IMR-90 (cell line): ENCODE measurements at regions not wholly inside any gene's neighbourhood (a gene's known extent, or its start where the extent isn't known, plus 50 kb on each side); places are given as distances from the start of the nearest gene placed in this dataset.

Experiments
- ATAC-seq: fragments of 200-7000 bp; cut with Tn5 transposase; 2 replicates; pipeline ENCODE4 v1.9.1; 2020; ENCODE audit warnings: low read depth, mild to moderate bottlenecking, moderate library complexity
- BruUV-seq: library from RNA; stranded (reverse); fragments of 400-500 nt; replicated peaks from 2 replicates; lab custom pipeline; 2021; lab: Mats Ljungman, UMichigan
- CTCF ChIA-PET: fragments of 300-600 bp; formaldehyde crosslinking; extraction: SDS; loops from one replicate; lab custom pipeline; 2021; ENCODE audit warnings: antibody characterized with exemption; lab: Yijun Ruan, JAX
- POLR2A ChIA-PET: fragments of 300-600 bp; sonication (Branson Sonifier 250); formaldehyde crosslinking; loops from one replicate; lab custom pipeline; 2022; ENCODE audit warnings: antibody characterized with exemption; ENCODE audit not compliant: unreplicated experiment; lab: Charles Lee
- DNase-seq: peaks from one replicate; pipeline ENCODE4 v3.0.0; 2013
- H2AFZ ChIP-seq: replicated peaks from 2 replicates; pipeline ENCODE3; 2013; ENCODE audit warnings: low read length, mild to moderate bottlenecking; ENCODE audit not compliant: poor library complexity
- H2AK5ac ChIP-seq: 2 replicates; pipeline ENCODE4 v1.6.1; 2013; ENCODE audit warnings: low read depth, low read length, inconsistent platforms
- H2AK9ac ChIP-seq: replicated peaks from 2 replicates; pipeline ENCODE3; 2013; ENCODE audit warnings: mild to moderate bottlenecking, low read depth, low read length, moderate library complexity; ENCODE audit not compliant: poor library complexity
- H2BK120ac ChIP-seq: 2 replicates; pipeline ENCODE4 v1.6.1; 2013; ENCODE audit warnings: low read depth, low read length, inconsistent platforms
- H2BK15ac ChIP-seq: 3 replicates; pipeline ENCODE4 v1.6.1; 2013; ENCODE audit warnings: low read depth, low read length, inconsistent platforms
- H2BK20ac ChIP-seq: 2 replicates; pipeline ENCODE4 v1.6.1; 2013; ENCODE audit warnings: low read depth, mild to moderate bottlenecking, inconsistent platforms, low read length, moderate library complexity
- H2BK5ac ChIP-seq: 2 replicates; pipeline ENCODE4 v1.6.1; 2013; ENCODE audit warnings: mild to moderate bottlenecking, low read depth, low read length, inconsistent platforms; ENCODE audit not compliant: poor library complexity, severe bottlenecking
- H3K14ac ChIP-seq: replicated peaks from 2 replicates; pipeline ENCODE4 v1.6.1; 2013; ENCODE audit warnings: low read depth, low read length, inconsistent platforms
- H3K18ac ChIP-seq: 2 replicates; pipeline ENCODE4 v1.6.1; 2013; ENCODE audit warnings: low read depth, low read length, control low read depth
- H3K23ac ChIP-seq: 2 replicates; pipeline ENCODE4 v1.6.1; 2013; ENCODE audit warnings: low read depth, low read length, inconsistent platforms
- H3K27ac ChIP-seq: 2 replicates; pipeline ENCODE4 v1.5.1; 2013; ENCODE audit warnings: mild to moderate bottlenecking, control low read depth, low read length; ENCODE audit not compliant: insufficient read depth
- H3K27me3 ChIP-seq: 2 replicates; pipeline ENCODE4 v1.6.1; 2013; ENCODE audit warnings: low read length; ENCODE audit not compliant: control insufficient read depth, insufficient read depth
- H3K36me3 ChIP-seq: 2 replicates; pipeline ENCODE4 v1.6.1; 2013; ENCODE audit warnings: low read length, mixed read lengths; ENCODE audit not compliant: control insufficient read depth, insufficient read depth
- H3K4ac ChIP-seq: 2 replicates; pipeline ENCODE4 v1.6.1; 2013; ENCODE audit warnings: low read depth, low read length, inconsistent platforms
- H3K4me1 ChIP-seq: 2 replicates; pipeline ENCODE4 v1.6.1; 2013; ENCODE audit warnings: low read length, mixed read lengths; ENCODE audit not compliant: control insufficient read depth, insufficient read depth
- H3K4me2 ChIP-seq: 2 replicates; pipeline ENCODE4 v1.6.1; 2013; ENCODE audit warnings: low read depth, mild to moderate bottlenecking, control low read depth, low read length, moderate library complexity
- H3K4me3 ChIP-seq: 2 replicates; pipeline ENCODE4 v1.5.1; 2013; ENCODE audit warnings: low read depth, mild to moderate bottlenecking, control low read depth, low read length, moderate library complexity; ENCODE audit not compliant: insufficient read depth
- H3K56ac ChIP-seq: 2 replicates; pipeline ENCODE4 v1.6.1; 2013; ENCODE audit warnings: low read length, inconsistent platforms; ENCODE audit not compliant: insufficient read depth; ENCODE audit errors: extremely low read depth
- H3K79me1 ChIP-seq, 2 experiments: 2 replicates each; pipeline ENCODE4 v1.6.1; 2013; ENCODE audit warnings: low read length in 2 of 2, inconsistent platforms in 1 of 2, low read depth in 1 of 2
- H3K9ac ChIP-seq: 2 replicates; pipeline ENCODE4 v1.6.1; 2013; ENCODE audit warnings: low read depth, low read length, control low read depth
- H3K9me1 ChIP-seq: 2 replicates; pipeline ENCODE4 v1.6.1; 2013; ENCODE audit warnings: low read length, inconsistent platforms; ENCODE audit not compliant: insufficient read depth
- H3K9me3 ChIP-seq: 2 replicates; pipeline ENCODE4 v1.6.1; 2013; ENCODE audit warnings: low read length; ENCODE audit not compliant: control insufficient read depth, insufficient read depth
- H4K20me1 ChIP-seq: 2 replicates; pipeline ENCODE4 v1.6.1; 2013; ENCODE audit warnings: low read length, inconsistent platforms; ENCODE audit not compliant: insufficient read depth
- H4K5ac ChIP-seq: 2 replicates; pipeline ENCODE4 v1.6.1; 2013; ENCODE audit warnings: mild to moderate bottlenecking, low read depth, low read length, control low read depth
- H4K8ac ChIP-seq, 2 experiments: 2 replicates each; pipeline ENCODE4 v1.6.1; 2013; ENCODE audit warnings: low read depth in 2 of 2, low read length in 2 of 2, control low read depth in 1 of 2, inconsistent platforms in 1 of 2
- H4K91ac ChIP-seq: 2 replicates; pipeline ENCODE4 v1.6.1; 2013; ENCODE audit warnings: low read depth, low read length, inconsistent platforms; ENCODE audit not compliant: insufficient read depth
- BHLHE40 ChIP-seq: fragments of 150-350 bp; IDR thresholded peaks from 2 replicates; pipeline ENCODE4 v1.6.1; 2016; ENCODE audit warnings: mild to moderate bottlenecking, low read depth, low read length
- CEBPB ChIP-seq: IDR thresholded peaks from 2 replicates; pipeline ENCODE4 v1.6.1; 2012; ENCODE audit warnings: low read depth, low read length, improper control_type of control experiment
- CHD1 ChIP-seq: IDR thresholded peaks from 2 replicates; pipeline ENCODE4 v1.6.1; 2012; ENCODE audit warnings: low read depth, low read length, improper control_type of control experiment
- CTCF ChIP-seq: conservative IDR thresholded peaks from 2 replicates; pipeline ENCODE4 v1.5.1; 2012; ENCODE audit warnings: mild to moderate bottlenecking, low read depth, low read length, improper control_type of control experiment
- ELK1 ChIP-seq: fragments of 150-350 bp; IDR thresholded peaks from 2 replicates; pipeline ENCODE4 v1.6.1; 2016; ENCODE audit warnings: low read depth, mild to moderate bottlenecking, low read length, moderate library complexity, borderline replicate concordance
- FOS ChIP-seq: fragments of 150-350 bp; IDR thresholded peaks from 2 replicates; pipeline ENCODE4 v1.6.1; 2016; ENCODE audit warnings: low read depth, low read length
- MAFK ChIP-seq: IDR thresholded peaks from 2 replicates; pipeline ENCODE4 v1.6.1; 2012; ENCODE audit warnings: low read depth, low read length, improper control_type of control experiment
- MAZ ChIP-seq: IDR thresholded peaks from 2 replicates; pipeline ENCODE4 v1.6.1; 2012; ENCODE audit warnings: low read depth, mild to moderate bottlenecking, low read length, improper control_type of control experiment, moderate library complexity, borderline replicate concordance
- MXI1 ChIP-seq: IDR thresholded peaks from 2 replicates; pipeline ENCODE4 v1.6.1; 2012; ENCODE audit warnings: low read depth, mild to moderate bottlenecking, low read length, moderate library complexity, borderline replicate concordance
- NFE2L2 ChIP-seq: fragments of 150-350 bp; IDR thresholded peaks from 2 replicates; pipeline ENCODE4 v1.6.1; 2016; ENCODE audit warnings: low read depth, mild to moderate bottlenecking, low read length
- RCOR1 ChIP-seq: IDR thresholded peaks from 2 replicates; pipeline ENCODE4 v1.6.1; 2012; ENCODE audit warnings: mild to moderate bottlenecking, low read length, improper control_type of control experiment; ENCODE audit not compliant: insufficient replicate concordance
- RFX5 ChIP-seq: IDR thresholded peaks from 2 replicates; pipeline ENCODE4 v1.8.0; 2012; ENCODE audit warnings: low read depth, mild to moderate bottlenecking, low read length, moderate library complexity
- SMC3 ChIP-seq: fragments of 150-350 bp; IDR thresholded peaks from 2 replicates; pipeline ENCODE4 v1.6.1; 2016; ENCODE audit warnings: low read depth, mild to moderate bottlenecking, antibody characterized with exemption, low read length, moderate library complexity
- USF2 ChIP-seq: fragments of 150-350 bp; IDR thresholded peaks from 2 replicates; pipeline ENCODE4 v1.6.1; 2017; ENCODE audit warnings: mild to moderate bottlenecking, antibody characterized with exemption, low read length, low read depth
- WGBS, 2 experiments: methylation state at CpG; one replicate each; pipeline versions ENCODE4 v1.1.5 to v1.1.7; 2013; ENCODE audit warnings: missing lambda C conversion rate in 2 of 2; ENCODE audit not compliant: insufficient read length in 1 of 2; ENCODE audit errors: extremely low coverage in 2 of 2; 5-methylcytosine and 5-hydroxymethylcytosine counted together
- dilution Hi-C: fragments of 300-500 bp; cut with HindIII; formaldehyde crosslinking; loops from one replicate; pipeline ENCODE4 v1.14.3; 2018; ENCODE audit warnings: low sequenced_read_pairs; ENCODE audit not compliant: unreplicated experiment
- in situ Hi-C: fragments of 300-500 bp; cut with MboI; formaldehyde crosslinking; loops from 3 replicates; pipeline ENCODE4 v1.14.3; 2019; ENCODE audit warnings: low sequenced_read_pairs, inconsistent platforms, mixed read lengths
- intact Hi-C: fragments of 100-400 bp; cut with micrococcal nuclease; formaldehyde crosslinking; loops from 2 replicates; pipeline ENCODE4 v1.10.0; 2022

- peaks cover 5% of the 10 kb centered on the region; the same call in 1 of the 2 replicates for H3K4me1 ChIP-seq
- DNase-seq = no peak
- intact Hi-C loops = no loop called here
Measured at GRCh38 chr10:6345404-6345803, 142.7 kb downstream of the PFKFB3 start.

More at GRCh38 chr10:6345404-6345803, 142.7 kb downstream of the PFKFB3 start:
- CTCF ChIA-PET = no interaction called here
- Histone ChIP-seq H3K36me3 (no peaks in the 10 kb centered on the region), H4K20me1 (no peaks in the 10 kb centered on the region), H2BK120ac (no peak overlapping the region), H2AFZ (no peak overlapping the region), H2BK5ac (peak overlapping the region; percentile 20), H2BK15ac (no peak overlapping the region), H2AK9ac (no peak overlapping the region), H3K56ac (no peak overlapping the region), H3K27ac (no peak overlapping the region), H4K91ac (no peak overlapping the region), H2BK20ac (no peak overlapping the region), H4K5ac (no peak overlapping the region), H2AK5ac (no peak overlapping the region), H3K18ac (no peak overlapping the region), H3K4me2 (no peak overlapping the region), H3K79me1 (no peaks in the 10 kb centered on the region), H3K9me3 (peaks cover 2% of the 10 kb centered on the region), H4K8ac (no peak overlapping the region), H3K27me3 (no peaks in the 10 kb centered on the region), H3K9ac (no peak overlapping the region), H3K4ac (no peak overlapping the region), H3K14ac (no peak overlapping the region), H3K9me1 (no peaks in the 10 kb centered on the region), H3K23ac (no peak overlapping the region), H3K4me3 (no peak overlapping the region)
- no TSS peak for BruUV-seq
- dilution Hi-C loops = no loop called here
- POLR2A ChIA-PET = no interaction called here
- WGBS, 2 experiments = no CpG with 5 or more reads among the region's 1 CpG
- in situ Hi-C loops = no loop called here
- ATAC-seq = no peak
- TF ChIP-seq NFE2L2 (no peak), CEBPB (no peak), USF2 (no peak), MAZ (no peak), BHLHE40 (no peak), CTCF (no peak), SMC3 (no peak), MAFK (no peak), MXI1 (no peak), FOS (no peak), ELK1 (no peak), RFX5 (no peak), CHD1 (no peak), RCOR1 (no peak)
